ENCODE measurements at regions not wholly inside any gene's neighbourhood (a gene's known extent, or its start where the extent isn't known, plus 50 kb on each side); places are given as distances from the start of the nearest gene placed in this dataset.

- TF ChIP-seq ZNF462 (CRISPR knock-in tag; IDR thresholded peaks at IDR 0.05) (no peak), ETS1 (IDR thresholded peaks at IDR 0.05) (no peak)
These were observed 189.3 kb upstream of the NECTIN1 start (continued) for GRCh38 chr11:119918347-119918746.

GRCh38 chr11:119916568-119916967 is 187.6 kb upstream of the NECTIN1 start:
- Histone ChIP-seq H3K27ac (ENCODE audit: low read depth) (no peak overlapping the region), H3K4me3 (no peak overlapping the region), H3K9me2 (ENCODE audit: insufficient read depth) (no peaks in the 10 kb centered on the region), H3K4me1 (ENCODE audit: insufficient read depth) (no peaks in the 10 kb centered on the region), H3K27me3 (ENCODE audit: insufficient read depth) (no peaks in the 10 kb centered on the region), H4K20me1 (replicated peaks; ENCODE audit: insufficient read depth) (no peaks in the 10 kb centered on the region), H3K79me2 (replicated peaks; ENCODE audit: insufficient read depth) (no peaks in the 10 kb centered on the region), H2AFZ (no peak overlapping the region), H3K4me2 (no peak overlapping the region), H3F3A (replicated peaks; ENCODE audit: low read depth) (no peaks in the 10 kb centered on the region), H3K36me3 (ENCODE audit: insufficient read depth) (no peaks in the 10 kb centered on the region)
- no peak for DNase-seq (ENCODE audit: low spot score)
- Mint-ChIP-seq H3K27ac (no peak overlapping the region), H3K4me1 (peaks cover 8% of the 10 kb centered on the region), H3K4me3 (no peak overlapping the region), H3K36me3 (ENCODE audit: low read depth) (no peaks in the 10 kb centered on the region; the same call in 2 of the 3 replicates), H3K27me3 (ENCODE audit: insufficient read depth, low read depth, poor library complexity) (peaks cover 3% of the 10 kb centered on the region), H3K9me3 (peaks cover 18% of the 10 kb centered on the region)
- ATAC-seq: no peak
- no peak for TF ChIP-seq CREB1 (CRISPR knock-in tag; IDR thresholded peaks at IDR 0.05; ENCODE audit: low read depth)
- no peak for TF ChIP-seq NANOG (IDR thresholded peaks at IDR 0.05; ENCODE audit: borderline replicate concordance)
- no peak for TF ChIP-seq POLR2AphosphoS5 (IDR thresholded peaks at IDR 0.05; ENCODE audit: low read depth)
- TF ChIP-seq ETS1 (IDR thresholded peaks at IDR 0.05): no peak
- no peak for TF ChIP-seq JUNB (IDR thresholded peaks at IDR 0.05; ENCODE audit: unreplicated experiment)
- no peak for TF ChIP-seq ZNF462 (CRISPR knock-in tag; IDR thresholded peaks at IDR 0.05)
